H1 (cell line): ENCODE measurements at regions not wholly inside any gene's neighbourhood (a gene's known extent, or its start where the extent isn't known, plus 50 kb on each side); places are given as distances from the start of the nearest gene placed in this dataset.

ENCODE experiments used
- CHD2 ChIP-seq: IDR thresholded peaks from 2 replicates; pipeline ENCODE4 v1.6.1; 2012; ENCODE audit warnings: low read length, improper control_type of control experiment
- CTCF ChIP-seq, 3 experiments: IDR thresholded peaks; 1 replicate in 2 of 3; 2 replicates in 1 of 3; pipeline versions ENCODE4 v1.5.1 to v1.6.1; 2011; ENCODE audit warnings: low read length in 3 of 3, mild to moderate bottlenecking in 3 of 3, inconsistent platforms in 2 of 3, low read depth in 1 of 3, moderate library complexity in 1 of 3; ENCODE audit not compliant: insufficient read depth in 1 of 3; ENCODE audit errors: control extremely low read depth in 1 of 3
- HDAC2 ChIP-seq, 2 experiments: fragments of 300-600 bp in 1 of 2; sonication (generic) in 1 of 2; IDR thresholded peaks; 2 replicates each; pipeline ENCODE4 v1.6.1; 2011 to 2012; ENCODE audit warnings: low read depth in 2 of 2, low read length in 2 of 2, mild to moderate bottlenecking in 2 of 2, moderate library complexity in 2 of 2, borderline replicate concordance in 1 of 2, inconsistent platforms in 1 of 2
- JUND ChIP-seq: IDR thresholded peaks from 2 replicates; pipeline ENCODE4 v1.6.1; 2011; ENCODE audit warnings: mild to moderate bottlenecking, improper control_type of control experiment, low read length
- POLR2A ChIP-seq, 2 experiments: IDR thresholded peaks; 1 replicate in 1 of 2; 2 replicates in 1 of 2; pipeline ENCODE4 v1.6.1; 2011; ENCODE audit warnings: low read depth in 2 of 2, low read length in 2 of 2, mild to moderate bottlenecking in 2 of 2; ENCODE audit errors: control extremely low read depth in 1 of 2
- RFX5 ChIP-seq: IDR thresholded peaks from 2 replicates; pipeline ENCODE4 v1.6.1; 2011; ENCODE audit warnings: low read depth, low read length, improper control_type of control experiment, borderline replicate concordance
- SUZ12 ChIP-seq: fragments of 200-600 bp; sonication (generic); IDR thresholded peaks from 2 replicates; pipeline ENCODE4 v1.6.1; 2012; ENCODE audit warnings: mild to moderate bottlenecking, inconsistent platforms, low read length, moderate library complexity, mixed read lengths

DNA sequence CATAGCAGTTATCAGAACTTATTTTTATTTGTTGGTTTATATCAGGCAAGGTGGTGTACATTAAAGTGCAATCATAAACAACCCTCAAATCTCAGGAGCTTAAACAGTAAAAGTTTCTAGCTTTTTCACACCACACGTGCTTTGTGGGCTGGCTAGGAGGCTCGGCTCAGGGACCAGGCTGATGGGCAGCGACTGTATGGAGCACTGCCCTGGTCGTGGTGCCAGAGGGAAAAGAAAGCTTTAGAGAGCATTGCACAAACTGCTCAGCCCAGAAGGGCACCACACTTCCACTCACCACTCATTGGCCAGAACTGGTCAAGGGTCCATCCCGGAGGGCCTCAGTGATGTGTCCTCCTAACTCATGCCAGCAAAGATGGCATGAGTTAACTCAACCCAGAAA, 123.2 kb downstream of the AQP9 start:
- TF ChIP-seq SUZ12 (no peak), POLR2A (IDR thresholded peaks at IDR 0.05; ENCODE audit: control extremely low read depth in 1 of 2, low read depth in 2 of 2, low read length in 2 of 2) (no peak), RFX5 (no peak), CHD2 (no peak), HDAC2 (IDR thresholded peaks at IDR 0.05; ENCODE audit: borderline replicate concordance in 1 of 2, low read depth in 2 of 2, low read length in 2 of 2) (no peak), JUND (no peak), CTCF (IDR thresholded peaks at IDR 0.05; ENCODE audit: control extremely low read depth in 1 of 3, insufficient read depth in 1 of 3, low read depth in 1 of 3, low read length in 3 of 3) (no peak)
